Fibroblast of lung (primary cell): ENCODE measurements at regions not wholly inside any gene's neighbourhood (a gene's known extent, or its start where the extent isn't known, plus 50 kb on each side); places are given as distances from the start of the nearest gene placed in this dataset.
A peak's percentile ranks its signal among the peaks of the same experiment; 100 is the strongest.

ENCODE experiments used
- DNase-seq, 2 donors: peaks; one replicate each; pipeline versions ENCODE4 v3.0.0 to v3.0.0-alpha.2; 2010; ENCODE audit warnings: low read depth in 2 of 2
- H2AFZ ChIP-seq: 2 replicates; pipeline ENCODE4 v1.5.1; 2012; ENCODE audit warnings: low read length, control low read depth, inconsistent platforms
- H3K27ac ChIP-seq: 2 replicates; pipeline ENCODE4 v1.5.1; 2011; ENCODE audit warnings: low read length, control low read depth; ENCODE audit not compliant: insufficient read depth
- H3K27me3 ChIP-seq: 2 replicates; pipeline ENCODE4 v1.5.1; 2011; ENCODE audit warnings: mild to moderate bottlenecking, low read length; ENCODE audit not compliant: control insufficient read depth, insufficient read depth
- H3K36me3 ChIP-seq: 2 replicates; pipeline ENCODE4 v1.5.1; 2011; ENCODE audit warnings: low read length; ENCODE audit not compliant: control insufficient read depth, insufficient read depth
- H3K4me1 ChIP-seq: 2 replicates; pipeline ENCODE4 v1.5.1; 2011; ENCODE audit warnings: low read length; ENCODE audit not compliant: control insufficient read depth, insufficient read depth; ENCODE audit errors: extremely low read depth
- H3K4me2 ChIP-seq: 2 replicates; pipeline ENCODE4 v1.5.1; 2011; ENCODE audit warnings: low read length, control low read depth; ENCODE audit not compliant: insufficient read depth; ENCODE audit errors: extremely low read depth
- H3K4me3 ChIP-seq, 4 experiments: fragments of 200-600 bp in 1 of 4; sonication (generic) in 1 of 4; replicated peaks in 1 of 4; 2 replicates each; pipeline ENCODE4 v1.5.1; 2011 to 2016; ENCODE audit warnings: low read length in 4 of 4, low read depth in 3 of 4, mild to moderate bottlenecking in 3 of 4, control low read depth in 2 of 4, inconsistent platforms in 1 of 4, mixed read lengths in 1 of 4; ENCODE audit not compliant: insufficient read depth in 1 of 4; ENCODE audit errors: control extremely low read depth in 1 of 4
- H3K79me2 ChIP-seq: 2 replicates; pipeline ENCODE4 v1.5.1; 2012; ENCODE audit warnings: mild to moderate bottlenecking, low read length, inconsistent platforms; ENCODE audit not compliant: control insufficient read depth, insufficient read depth
- H3K9ac ChIP-seq: 2 replicates; pipeline ENCODE4 v1.5.1; 2011; ENCODE audit warnings: mild to moderate bottlenecking, low read length, control low read depth; ENCODE audit not compliant: insufficient read depth
- H3K9me3 ChIP-seq: 2 replicates; pipeline ENCODE4 v1.5.1; 2012; ENCODE audit warnings: low read depth, low read length; ENCODE audit not compliant: control insufficient read depth, insufficient read depth
- H4K20me1 ChIP-seq: 2 replicates; pipeline ENCODE4 v1.5.1; 2011; ENCODE audit warnings: low read length; ENCODE audit not compliant: control insufficient read depth, insufficient read depth; ENCODE audit errors: extremely low read depth
- CTCF ChIP-seq, 2 donors: IDR thresholded peaks in 1 of 2; conservative IDR thresholded peaks in 1 of 2; 1 replicate in 1 of 2; 2 replicates in 1 of 2; pipeline ENCODE4 v1.5.1; 2011 to 2012; ENCODE audit warnings: low read length in 2 of 2, control low read depth in 1 of 2, inconsistent platforms in 1 of 2, low read depth in 1 of 2, mild to moderate bottlenecking in 1 of 2
- EZH2 ChIP-seq: IDR thresholded peaks from 2 replicates; pipeline ENCODE4 v1.5.1; 2012; ENCODE audit warnings: low read length, control low read depth, mild to moderate bottlenecking; ENCODE audit errors: missing control alignments

GRCh38 chr12:84290168-84290567 is 622.4 kb downstream of the SLC6A15 start:
- H3K27ac ChIP-seq: no peak overlapping the region
- no peaks in the 10 kb centered on the region for H3K4me1 ChIP-seq
- no peaks in the 10 kb centered on the region for H4K20me1 ChIP-seq
- H3K9ac ChIP-seq: no peak overlapping the region
- no peak overlapping the region for H2AFZ ChIP-seq
- DNase-seq: no peak
- TF ChIP-seq EZH2 (no peak), CTCF (conservative IDR thresholded peaks at IDR 0.05 in 1 of 2, IDR thresholded peaks at IDR 0.05 in 1 of 2; ENCODE audit: low read depth in 1 of 2, low read length in 2 of 2) (no peak)
- H3K4me3 ChIP-seq: no peak overlapping the region
- H3K4me2 ChIP-seq: peak overlapping the region; percentile 9
- no peaks in the 10 kb centered on the region for H3K9me3 ChIP-seq
- H3K27me3 ChIP-seq: no peaks in the 10 kb centered on the region
- H3K79me2 ChIP-seq: no peaks in the 10 kb centered on the region
- H3K36me3 ChIP-seq: no peaks in the 10 kb centered on the region

- Histone ChIP-seq H3K4me3 (no peak overlapping the region), H3K9ac (no peak overlapping the region), H3K9me3 (no peaks in the 10 kb centered on the region), H3K27ac (no peak overlapping the region), H3K4me2 (no peak overlapping the region), H4K20me1 (no peaks in the 10 kb centered on the region), H3K36me3 (no peaks in the 10 kb centered on the region), H3K79me2 (no peaks in the 10 kb centered on the region), H2AFZ (no peak overlapping the region), H3K4me1 (no peaks in the 10 kb centered on the region), H3K27me3 (no peaks in the 10 kb centered on the region)
- no peak for TF ChIP-seq EZH2
- no peak for TF ChIP-seq CTCF (conservative IDR thresholded peaks at IDR 0.05 in 1 of 2, IDR thresholded peaks at IDR 0.05 in 1 of 2; ENCODE audit: low read depth in 1 of 2, low read length in 2 of 2)
- DNase-seq: no peak
These were observed 634.6 kb downstream of the SLC6A15 start for GRCh38 chr12:84277986-84278385.

- Histone ChIP-seq H3K27me3 (no peaks in the 10 kb centered on the region), H3K9me3 (no peaks in the 10 kb centered on the region), H3K36me3 (no peaks in the 10 kb centered on the region), H3K27ac (no peak overlapping the region), H3K9ac (no peak overlapping the region), H2AFZ (no peak overlapping the region), H3K4me1 (no peaks in the 10 kb centered on the region), H3K79me2 (no peaks in the 10 kb centered on the region), H3K4me3 (no peak overlapping the region), H3K4me2 (no peak overlapping the region), H4K20me1 (no peaks in the 10 kb centered on the region)
- TF ChIP-seq CTCF (conservative IDR thresholded peaks at IDR 0.05 in 1 of 2, IDR thresholded peaks at IDR 0.05 in 1 of 2; ENCODE audit: low read depth in 1 of 2, low read length in 2 of 2): no peak
- TF ChIP-seq EZH2: no peak
- DNase-seq: peak in 1 of 2 donors; percentile 4
These were observed 636.4 kb downstream of the SLC6A15 start for GRCh38 chr12:84276215-84276614.
